Skeletal muscle satellite cell (primary cell): ENCODE measurements at regions not wholly inside any gene's neighbourhood (a gene's known extent, or its start where the extent isn't known, plus 50 kb on each side); places are given as distances from the start of the nearest gene placed in this dataset.

ENCODE experiments used
- H3K27me3 ChIP-seq: 2 replicates; pipeline ENCODE4 v1.7.0; 2013; ENCODE audit warnings: low read length; ENCODE audit not compliant: control insufficient read depth, insufficient read depth
- H3K36me3 ChIP-seq: 2 replicates; pipeline ENCODE4 v1.7.0; 2013; ENCODE audit warnings: mild to moderate bottlenecking, control low read depth, low read length; ENCODE audit not compliant: insufficient read depth
- H3K4me1 ChIP-seq: 2 replicates; pipeline ENCODE4 v1.7.0; 2013; ENCODE audit warnings: low read length; ENCODE audit not compliant: control insufficient read depth, insufficient read depth
- H3K4me2 ChIP-seq: 2 replicates; pipeline ENCODE4 v1.7.0; 2013; ENCODE audit warnings: mild to moderate bottlenecking, low read length
- H3K4me3 ChIP-seq: 2 replicates; pipeline ENCODE4 v1.7.0; 2013; ENCODE audit warnings: low read length
- H3K9ac ChIP-seq: 2 replicates; pipeline ENCODE4 v1.7.0; 2013; ENCODE audit warnings: mild to moderate bottlenecking, low read depth, low read length, moderate library complexity
- H3K9me3 ChIP-seq: replicated peaks from 2 replicates; pipeline ENCODE4 v1.7.0; 2013; ENCODE audit warnings: mild to moderate bottlenecking, control low read depth, low read length

DNA sequence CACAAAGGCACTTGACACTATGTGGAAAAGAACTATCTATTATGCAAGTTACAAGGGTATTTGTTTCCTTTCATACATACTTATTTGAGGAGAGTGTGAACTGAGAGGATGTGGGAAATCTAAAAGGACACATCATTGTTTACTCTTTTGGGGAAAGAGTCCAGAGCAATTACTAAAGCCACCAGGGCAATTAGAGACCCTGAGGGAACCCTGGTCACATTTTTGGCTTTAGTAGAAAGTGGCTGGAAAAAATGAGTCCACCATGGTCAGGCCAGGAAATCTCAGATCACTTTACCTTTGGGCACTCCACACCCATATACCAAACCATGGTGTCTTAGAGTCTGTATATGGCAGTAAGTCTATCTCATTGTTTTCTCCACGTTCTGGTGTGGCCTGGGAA, 243.3 kb downstream of the HLX start:
- Histone ChIP-seq H3K4me2 (no peak overlapping the region), H3K27me3 (no peaks in the 10 kb centered on the region), H3K4me3 (no peak overlapping the region), H3K9ac (no peak overlapping the region), H3K36me3 (no peaks in the 10 kb centered on the region), H3K4me1 (peaks cover 14% of the 10 kb centered on the region), H3K9me3 (no peaks in the 10 kb centered on the region)

DNA sequence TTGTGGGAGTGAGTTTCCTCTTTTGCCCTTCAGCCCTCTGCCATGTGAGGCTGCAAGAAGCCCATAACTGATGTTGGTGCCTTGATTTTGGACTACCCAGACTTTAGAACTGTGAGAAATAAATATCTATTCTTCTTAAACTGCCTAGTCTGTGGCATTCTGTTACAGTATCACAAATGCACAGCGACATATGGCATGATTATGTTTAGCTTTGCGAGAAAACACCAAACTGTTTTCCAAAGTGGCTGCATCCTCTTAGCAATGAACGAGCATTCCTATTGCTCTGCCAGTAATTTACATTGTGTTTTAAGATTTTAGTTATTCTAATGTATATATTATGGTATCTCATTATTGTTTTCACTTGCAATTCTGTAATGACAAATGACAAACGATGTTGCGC, 246.7 kb downstream of the HLX start:
- H3K4me3 ChIP-seq = no peak overlapping the region
- no peaks in the 10 kb centered on the region for H3K27me3 ChIP-seq
- H3K4me2 ChIP-seq = no peak overlapping the region
- H3K36me3 ChIP-seq = no peaks in the 10 kb centered on the region
- H3K9ac ChIP-seq = no peak overlapping the region
- H3K9me3 ChIP-seq = no peaks in the 10 kb centered on the region
- no peaks in the 10 kb centered on the region for H3K4me1 ChIP-seq

DNA sequence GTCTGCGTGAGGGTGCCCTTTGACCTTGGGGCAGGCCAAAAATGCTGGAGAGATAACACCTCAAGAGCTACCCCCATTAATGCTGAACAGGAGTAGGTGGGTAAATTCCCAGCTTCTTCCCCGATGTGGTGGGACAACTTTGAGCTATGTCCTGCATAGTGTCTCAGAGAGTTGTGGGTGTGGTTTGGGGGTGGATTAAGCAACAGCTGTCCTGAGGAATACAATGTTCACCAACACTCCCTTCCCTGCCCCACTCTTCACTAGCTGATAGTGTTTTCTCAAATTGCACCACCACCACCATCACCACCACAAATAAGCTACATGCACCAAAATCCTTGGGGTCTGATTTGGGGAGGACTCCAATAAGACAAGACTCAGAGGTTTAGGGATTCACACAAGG, 258.4 kb downstream of the HLX start:
- H3K4me1 ChIP-seq = no peaks in the 10 kb centered on the region
- no peaks in the 10 kb centered on the region for H3K27me3 ChIP-seq
- no peak overlapping the region for H3K4me3 ChIP-seq
- no peak overlapping the region for H3K9ac ChIP-seq
- no peaks in the 10 kb centered on the region for H3K9me3 ChIP-seq
- no peak overlapping the region for H3K4me2 ChIP-seq
- no peaks in the 10 kb centered on the region for H3K36me3 ChIP-seq

DNA sequence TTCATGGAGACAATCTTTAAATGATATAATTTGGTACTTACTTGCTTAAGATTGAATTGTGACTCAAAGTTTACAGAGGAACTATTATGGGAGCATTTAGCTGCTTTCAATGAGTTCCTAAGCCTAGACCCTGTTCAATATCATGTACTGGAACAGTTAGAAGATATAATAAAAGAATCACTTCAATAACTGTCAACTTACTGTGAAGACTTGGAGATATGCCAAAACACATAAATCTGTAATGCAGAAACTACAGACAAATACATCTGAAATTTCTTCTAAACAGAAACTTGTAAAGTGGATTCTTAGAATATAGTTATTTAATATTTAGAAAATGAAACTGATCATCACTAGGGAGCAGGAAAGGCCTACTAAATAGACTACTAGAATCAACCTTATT, 259.3 kb downstream of the HLX start:
- Histone ChIP-seq H3K27me3 (no peaks in the 10 kb centered on the region), H3K4me1 (no peaks in the 10 kb centered on the region)

DNA sequence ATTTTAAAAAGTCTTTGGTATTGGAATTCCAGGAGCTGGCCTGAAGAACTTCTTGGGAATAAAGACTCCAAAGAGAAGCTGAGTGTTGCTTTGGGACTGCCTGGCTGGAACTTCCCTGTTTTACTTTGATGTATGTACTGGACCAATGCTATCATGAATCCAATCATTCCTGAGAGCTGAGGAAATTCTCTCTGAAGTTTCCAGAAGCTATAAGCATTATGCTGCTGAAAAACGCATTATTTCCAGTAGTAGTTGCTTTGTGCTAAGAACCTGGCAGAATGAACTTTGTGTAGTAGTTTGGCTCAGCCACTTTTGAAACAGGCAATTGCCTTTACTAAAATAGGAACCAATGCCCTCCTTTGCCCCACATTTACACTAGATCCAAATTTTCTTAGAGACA, 260.7 kb downstream of the HLX start:
- Histone ChIP-seq H3K4me3 (no peak overlapping the region), H3K9ac (no peak overlapping the region), H3K9me3 (no peaks in the 10 kb centered on the region), H3K36me3 (no peaks in the 10 kb centered on the region), H3K27me3 (no peaks in the 10 kb centered on the region), H3K4me1 (no peaks in the 10 kb centered on the region), H3K4me2 (no peak overlapping the region)

More for the DNA sequence above, 259.3 kb downstream of the HLX start:
- no peak overlapping the region for H3K4me3 ChIP-seq
- H3K36me3 ChIP-seq = no peaks in the 10 kb centered on the region
- no peak overlapping the region for H3K9ac ChIP-seq
- no peak overlapping the region for H3K4me2 ChIP-seq
- H3K9me3 ChIP-seq = no peaks in the 10 kb centered on the region

DNA sequence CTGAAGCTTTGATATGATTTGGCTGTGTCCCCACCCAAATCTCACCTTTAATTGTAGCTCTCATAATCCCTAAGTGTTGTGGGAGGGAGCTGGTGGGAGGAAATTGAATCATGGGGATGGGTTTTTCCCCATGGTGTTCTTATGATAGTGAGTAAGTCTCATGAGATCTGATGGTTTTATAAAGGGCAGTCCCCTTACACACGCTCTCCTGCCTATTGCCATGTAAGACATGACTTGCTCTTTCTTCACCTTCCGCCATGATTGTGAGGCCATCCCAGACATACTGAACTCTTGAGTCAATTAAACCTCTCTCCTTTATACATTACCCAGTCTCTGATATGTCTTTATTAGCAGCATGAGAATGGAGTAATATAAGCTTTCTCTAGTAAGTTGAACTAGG, 261.9 kb downstream of the HLX start:
- no peak overlapping the region for H3K4me3 ChIP-seq
- no peaks in the 10 kb centered on the region for H3K4me1 ChIP-seq
- no peak overlapping the region for H3K4me2 ChIP-seq
- no peaks in the 10 kb centered on the region for H3K36me3 ChIP-seq
- H3K27me3 ChIP-seq = no peaks in the 10 kb centered on the region
- H3K9ac ChIP-seq = no peak overlapping the region
- no peaks in the 10 kb centered on the region for H3K9me3 ChIP-seq

DNA sequence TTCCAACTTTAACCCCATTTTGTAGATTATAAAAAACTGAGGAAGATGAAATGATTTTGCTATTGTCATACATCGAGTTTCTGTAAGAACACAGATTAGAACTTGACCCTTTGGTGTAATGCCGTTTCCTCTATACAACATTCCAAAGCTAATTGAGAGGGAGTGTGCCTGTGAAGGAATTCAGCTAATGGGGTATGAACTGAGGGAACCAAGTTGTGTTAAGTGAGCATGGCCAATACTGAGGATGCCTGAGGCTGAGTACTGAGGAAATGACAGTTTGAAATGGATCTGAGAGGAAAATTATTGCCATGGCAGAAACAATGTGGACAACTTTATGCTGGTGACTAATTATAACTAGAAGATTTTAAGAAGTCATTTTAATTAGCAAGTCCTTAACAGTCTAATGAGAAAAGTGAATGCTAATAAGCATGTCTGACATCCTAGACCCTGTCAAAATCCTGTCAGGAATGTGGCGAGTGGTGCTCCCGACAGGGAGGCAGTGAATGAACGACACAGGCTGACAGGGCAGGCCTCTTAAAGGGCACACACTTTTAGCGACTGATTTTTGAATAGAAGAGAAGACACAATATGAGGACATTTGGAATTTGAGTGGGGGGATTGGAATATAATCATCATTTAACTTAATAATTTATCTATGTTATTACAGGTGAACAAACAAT, 262.5 kb downstream of the HLX start:
- H3K4me1 ChIP-seq = no peaks in the 10 kb centered on the region
- H3K4me3 ChIP-seq = no peak overlapping the region
- no peaks in the 10 kb centered on the region for H3K36me3 ChIP-seq
- no peak overlapping the region for H3K4me2 ChIP-seq
- H3K27me3 ChIP-seq = no peaks in the 10 kb centered on the region
- no peak overlapping the region for H3K9ac ChIP-seq
- no peaks in the 10 kb centered on the region for H3K9me3 ChIP-seq

DNA sequence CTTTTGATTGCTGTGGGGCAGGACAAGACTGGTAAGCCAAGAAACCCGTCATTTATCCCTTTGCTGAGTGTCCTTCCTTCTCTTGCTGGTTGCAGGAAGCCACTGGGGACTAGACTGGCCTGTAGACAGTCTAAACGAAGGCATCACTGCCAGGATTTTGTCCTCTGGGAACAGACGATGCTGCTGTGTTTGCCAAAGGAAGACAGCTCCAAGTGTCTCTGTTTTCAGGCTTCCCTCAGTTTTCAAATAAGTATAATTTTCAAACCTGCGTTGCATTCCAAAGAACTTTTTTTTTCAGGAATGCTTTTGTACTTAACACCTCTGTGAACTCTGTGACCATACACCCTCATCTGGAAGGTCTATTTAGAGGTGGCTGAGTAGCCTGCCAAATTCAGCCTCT, 269.4 kb downstream of the HLX start:
- no peak overlapping the region for H3K4me2 ChIP-seq
- H3K9ac ChIP-seq = no peak overlapping the region
- no peak overlapping the region for H3K4me3 ChIP-seq
- H3K27me3 ChIP-seq = no peaks in the 10 kb centered on the region
- H3K36me3 ChIP-seq = no peaks in the 10 kb centered on the region
- H3K4me1 ChIP-seq = no peaks in the 10 kb centered on the region
- no peaks in the 10 kb centered on the region for H3K9me3 ChIP-seq

DNA sequence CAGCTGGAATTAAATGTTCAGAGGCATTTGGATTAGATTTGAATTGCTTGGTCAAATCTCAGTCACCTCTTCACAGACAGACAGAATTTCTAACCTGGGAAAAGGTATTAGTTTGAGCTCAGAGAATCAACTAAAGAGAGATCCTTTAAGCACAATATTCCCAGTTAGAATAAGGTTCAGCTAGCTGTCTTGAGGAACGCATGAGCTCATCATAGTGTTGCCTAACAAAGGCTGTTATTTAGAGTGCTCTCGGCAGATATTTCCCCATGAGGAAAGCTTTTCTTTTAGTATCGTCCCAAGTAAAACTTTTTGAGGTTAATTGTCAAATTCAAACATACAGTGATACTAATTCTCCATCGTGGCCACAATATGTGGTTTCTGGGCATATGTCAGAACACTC, 269.9 kb downstream of the HLX start:
- H3K27me3 ChIP-seq = no peaks in the 10 kb centered on the region
- no peaks in the 10 kb centered on the region for H3K9me3 ChIP-seq
- H3K4me2 ChIP-seq = no peak overlapping the region
- no peaks in the 10 kb centered on the region for H3K4me1 ChIP-seq
- H3K9ac ChIP-seq = no peak overlapping the region
- H3K4me3 ChIP-seq = no peak overlapping the region
- no peaks in the 10 kb centered on the region for H3K36me3 ChIP-seq

DNA sequence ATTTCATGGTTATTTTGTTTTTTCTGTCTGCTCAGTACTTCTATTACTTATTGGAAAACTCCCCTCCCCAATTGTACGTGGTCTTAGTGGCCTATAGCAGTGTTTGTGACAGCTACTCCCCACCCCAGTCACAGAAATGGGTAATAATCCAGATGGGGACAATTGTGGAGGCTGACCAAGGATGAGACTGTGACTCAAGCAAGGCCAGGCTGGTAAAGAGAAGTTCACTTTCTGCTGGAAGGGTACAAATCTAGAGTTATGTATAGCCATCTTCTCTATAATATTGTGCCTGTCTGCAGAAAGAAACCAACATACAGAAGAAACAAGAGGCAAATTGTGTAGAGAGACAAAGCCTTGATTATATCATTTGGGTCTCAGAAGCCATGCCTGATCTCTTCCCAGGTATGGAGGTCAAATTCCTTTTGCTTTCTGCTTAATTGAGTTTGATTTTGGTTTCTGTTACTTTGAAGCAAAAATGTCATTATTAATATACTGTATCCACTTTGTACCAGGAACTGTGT, 270.4 kb downstream of the HLX start:
- Histone ChIP-seq H3K9me3 (no peaks in the 10 kb centered on the region), H3K9ac (no peak overlapping the region), H3K4me2 (no peak overlapping the region), H3K27me3 (no peaks in the 10 kb centered on the region), H3K4me1 (no peaks in the 10 kb centered on the region), H3K36me3 (no peaks in the 10 kb centered on the region), H3K4me3 (no peak overlapping the region)

DNA sequence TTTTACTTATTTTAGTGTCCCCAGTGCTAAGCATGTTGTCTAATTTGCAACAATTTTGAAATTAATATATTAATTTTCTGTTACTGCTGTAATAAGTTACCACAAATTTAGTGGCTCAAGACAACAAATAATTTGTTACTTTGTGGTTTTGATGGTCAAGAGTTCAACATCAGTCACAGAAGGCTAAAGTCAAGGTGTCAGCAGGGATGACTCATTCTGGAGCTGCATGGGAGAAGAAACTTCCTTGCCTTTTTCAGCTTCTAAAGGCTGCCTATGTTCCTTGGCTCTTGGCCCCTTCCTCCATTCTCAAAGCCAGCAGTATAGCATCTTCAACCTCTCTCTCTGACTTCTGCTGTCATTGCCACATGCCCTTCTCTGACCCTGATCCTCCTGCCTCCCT, 271.8 kb downstream of the HLX start:
- H3K9me3 ChIP-seq = no peaks in the 10 kb centered on the region
- H3K4me1 ChIP-seq = no peaks in the 10 kb centered on the region
- H3K9ac ChIP-seq = no peak overlapping the region
- H3K4me2 ChIP-seq = no peak overlapping the region
- H3K27me3 ChIP-seq = no peaks in the 10 kb centered on the region
- no peak overlapping the region for H3K4me3 ChIP-seq
- no peaks in the 10 kb centered on the region for H3K36me3 ChIP-seq

DNA sequence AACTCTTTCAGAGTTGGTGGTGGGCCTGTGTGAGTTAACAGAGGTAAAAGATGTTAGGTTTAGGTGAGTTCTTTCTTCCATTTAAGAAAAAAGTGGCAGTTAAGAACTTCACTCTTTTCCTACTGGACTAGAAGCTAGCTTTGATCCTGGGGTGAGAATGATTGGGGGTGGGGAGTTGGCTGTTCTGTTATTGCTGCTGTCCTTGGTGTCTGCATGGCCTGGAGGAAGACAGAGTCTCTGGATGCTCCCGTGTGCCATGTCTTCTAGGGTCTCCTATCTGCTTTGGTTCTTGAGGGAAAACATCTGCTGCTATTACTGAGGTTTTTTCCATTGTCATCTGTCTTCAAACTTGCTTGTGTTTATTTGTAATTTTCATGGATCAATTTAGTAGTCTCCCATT, 275.7 kb downstream of the HLX start:
- H3K4me1 ChIP-seq = no peaks in the 10 kb centered on the region
- H3K9ac ChIP-seq = no peak overlapping the region
- no peaks in the 10 kb centered on the region for H3K27me3 ChIP-seq
- no peak overlapping the region for H3K4me3 ChIP-seq
- no peaks in the 10 kb centered on the region for H3K9me3 ChIP-seq
- H3K4me2 ChIP-seq = no peak overlapping the region
- H3K36me3 ChIP-seq = no peaks in the 10 kb centered on the region
